ENCODE measurements at regions not wholly inside any gene's neighbourhood (a gene's known extent, or its start where the extent isn't known, plus 50 kb on each side); places are given as distances from the start of the nearest gene placed in this dataset.

DNA sequence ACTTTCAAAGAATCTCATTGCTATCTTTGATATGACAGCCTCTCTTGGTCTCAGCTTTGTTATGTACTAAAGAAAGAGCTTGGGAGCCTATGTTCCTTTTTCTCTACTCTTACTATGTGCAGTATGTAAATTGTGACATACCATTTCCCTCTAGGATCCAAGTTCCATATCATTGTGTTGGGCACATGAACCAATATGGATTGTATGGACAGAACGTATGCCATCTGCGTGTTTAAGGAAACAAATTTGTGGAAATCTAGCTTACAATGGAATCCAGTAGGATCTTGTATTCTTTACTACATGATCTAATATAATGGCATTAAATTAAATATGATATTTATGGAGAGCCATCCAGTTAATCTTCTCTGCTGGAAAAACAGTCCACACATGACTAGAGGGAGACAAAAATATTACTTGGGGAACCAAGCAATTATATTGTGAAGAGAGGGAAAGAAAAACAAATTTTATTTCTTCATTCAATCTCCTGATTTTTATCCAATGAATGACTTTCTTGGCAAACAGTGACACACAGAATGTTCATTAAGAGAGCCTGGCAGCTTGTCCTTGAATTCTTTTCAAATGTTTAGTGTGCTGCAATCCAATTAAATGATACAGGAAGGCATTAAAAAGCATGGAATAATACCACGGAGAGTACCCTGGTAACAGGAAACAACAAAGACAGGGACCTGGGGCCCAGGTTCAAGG, 106.5 kb upstream of the DAB1 start:
- Histone ChIP-seq H3K9me3 (no peaks in the 10 kb centered on the region), H3K4me1 (ENCODE audit: control insufficient read depth in 1 of 2, insufficient read depth in 2 of 2, low read depth in 1 of 2, low read length in 1 of 2) (no peaks in the 10 kb centered on the region), H3K27me3 (ENCODE audit: insufficient read depth) (no peaks in the 10 kb centered on the region), H3K4me2 (no peak overlapping the region), H3K36me3 (replicated peaks in 1 of 2; ENCODE audit: control insufficient read depth in 1 of 2, insufficient read depth in 2 of 2, low read length in 1 of 2) (no peaks in the 10 kb centered on the region), H3F3A (replicated peaks; ENCODE audit: insufficient read depth) (no peaks in the 10 kb centered on the region), H3K9ac (no peak overlapping the region), H3K79me2 (ENCODE audit: insufficient read depth) (no peaks in the 10 kb centered on the region), H4K20me1 (ENCODE audit: insufficient read depth) (no peaks in the 10 kb centered on the region), H3K27ac (ENCODE audit: low read depth in 2 of 2, low read length in 1 of 2) (no peak overlapping the region), H2AFZ (ENCODE audit: low read depth) (no peak overlapping the region), H3K4me3 (ENCODE audit: low read depth in 2 of 2, low read length in 1 of 2) (no peak overlapping the region), H3K9me2 (no peaks in the 10 kb centered on the region)
- DNase-seq, result no peak
- ChIA-PET POLR2A (no interaction called here), CTCF (interaction anchor here (0.7 kb wide), 1 partner anchor 19 kb away, joined by 3 read pairs; no protein-coding TSS in a partner anchor)
- TF ChIP-seq REST (IDR thresholded peaks at IDR 0.05; ENCODE audit: low read depth, low read length) (no peak), FOSL2 (IDR thresholded peaks at IDR 0.05; ENCODE audit: borderline replicate concordance, low read depth) (no peak), POLR2AphosphoS5 (IDR thresholded peaks at IDR 0.05; ENCODE audit: low read depth, low read length) (no peak), EP300 (IDR thresholded peaks at IDR 0.05; ENCODE audit: borderline replicate concordance in 1 of 2, low read depth in 1 of 2, low read length in 1 of 2) (no peak), YY1 (IDR thresholded peaks at IDR 0.05; ENCODE audit: low read depth) (no peak), MXI1 (IDR thresholded peaks at IDR 0.05; ENCODE audit: low read depth, low read length) (no peak), SMC3 (IDR thresholded peaks at IDR 0.05; ENCODE audit: low read depth, low read length) (no peak), NFIC (IDR thresholded peaks at IDR 0.05; ENCODE audit: borderline replicate concordance) (no peak), ELF1 (IDR thresholded peaks at IDR 0.05) (no peak), SIN3A (IDR thresholded peaks at IDR 0.05; ENCODE audit: borderline replicate concordance, low read depth, low read length) (no peak), FOXJ3 (CRISPR knock-in tag; IDR thresholded peaks at IDR 0.05) (no peak)
- TF ChIP-seq, protein P1, sequence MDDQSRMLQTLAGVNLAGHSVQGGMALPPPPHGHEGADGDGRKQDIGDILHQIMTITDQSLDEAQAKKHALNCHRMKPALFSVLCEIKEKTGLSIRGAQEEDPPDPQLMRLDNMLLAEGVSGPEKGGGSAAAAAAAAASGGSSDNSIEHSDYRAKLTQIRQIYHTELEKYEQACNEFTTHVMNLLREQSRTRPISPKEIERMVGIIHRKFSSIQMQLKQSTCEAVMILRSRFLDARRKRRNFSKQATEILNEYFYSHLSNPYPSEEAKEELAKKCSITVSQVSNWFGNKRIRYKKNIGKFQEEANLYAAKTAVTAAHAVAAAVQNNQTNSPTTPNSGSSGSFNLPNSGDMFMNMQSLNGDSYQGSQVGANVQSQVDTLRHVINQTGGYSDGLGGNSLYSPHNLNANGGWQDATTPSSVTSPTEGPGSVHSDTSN (IDR thresholded peaks at IDR 0.05), result no peak
- TF ChIP-seq, protein P2, sequence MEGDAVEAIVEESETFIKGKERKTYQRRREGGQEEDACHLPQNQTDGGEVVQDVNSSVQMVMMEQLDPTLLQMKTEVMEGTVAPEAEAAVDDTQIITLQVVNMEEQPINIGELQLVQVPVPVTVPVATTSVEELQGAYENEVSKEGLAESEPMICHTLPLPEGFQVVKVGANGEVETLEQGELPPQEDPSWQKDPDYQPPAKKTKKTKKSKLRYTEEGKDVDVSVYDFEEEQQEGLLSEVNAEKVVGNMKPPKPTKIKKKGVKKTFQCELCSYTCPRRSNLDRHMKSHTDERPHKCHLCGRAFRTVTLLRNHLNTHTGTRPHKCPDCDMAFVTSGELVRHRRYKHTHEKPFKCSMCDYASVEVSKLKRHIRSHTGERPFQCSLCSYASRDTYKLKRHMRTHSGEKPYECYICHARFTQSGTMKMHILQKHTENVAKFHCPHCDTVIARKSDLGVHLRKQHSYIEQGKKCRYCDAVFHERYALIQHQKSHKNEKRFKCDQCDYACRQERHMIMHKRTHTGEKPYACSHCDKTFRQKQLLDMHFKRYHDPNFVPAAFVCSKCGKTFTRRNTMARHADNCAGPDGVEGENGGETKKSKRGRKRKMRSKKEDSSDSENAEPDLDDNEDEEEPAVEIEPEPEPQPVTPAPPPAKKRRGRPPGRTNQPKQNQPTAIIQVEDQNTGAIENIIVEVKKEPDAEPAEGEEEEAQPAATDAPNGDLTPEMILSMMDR (IDR thresholded peaks at IDR 0.05), result no peak
- WGBS (ENCODE audit: low lambda C conversion rate), result 57% methylated on average over 3 of the region's 3 CpGs

Measured in SK-N-SH (cell line).